GM19467 (cell line): ENCODE measurements at regions not wholly inside any gene's neighbourhood (a gene's known extent, or its start where the extent isn't known, plus 50 kb on each side); places are given as distances from the start of the nearest gene placed in this dataset.
A peak's percentile ranks its signal among the peaks of the same experiment; 100 is the strongest.
"Not testable (repeated sequence)": the region's sequence is repeated elsewhere in the genome, so short reads cannot be mapped to it uniquely, and the experiment has no call there.

Source experiments
- ATAC-seq: cut with Tn5 transposase; IDR thresholded peaks from one replicate; pipeline ENCODE4 v1.9.1; 2021; ENCODE audit warnings: mild to moderate bottlenecking, moderate library complexity; ENCODE audit not compliant: unreplicated experiment

DNA sequence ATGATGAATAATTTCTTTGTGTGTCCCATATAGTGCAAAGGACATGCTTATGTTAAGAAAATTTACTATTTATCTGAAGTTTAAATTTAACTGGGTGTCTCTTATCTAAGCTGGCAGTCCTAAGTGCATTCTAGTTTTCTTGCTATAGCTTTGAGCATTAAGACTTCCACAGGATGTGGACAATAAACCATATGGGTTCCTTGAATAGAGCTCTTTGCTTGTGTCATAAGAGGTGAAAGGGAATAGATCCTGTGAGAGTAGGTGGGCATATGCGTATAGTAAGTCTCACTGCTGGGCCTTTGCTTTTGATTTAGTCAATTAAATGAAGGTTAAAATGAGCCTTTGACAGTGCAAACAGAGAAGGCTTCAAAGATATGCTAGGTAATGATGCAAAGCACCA, 223.4 kb upstream of the GYPA start:
- no peak for ATAC-seq

DNA sequence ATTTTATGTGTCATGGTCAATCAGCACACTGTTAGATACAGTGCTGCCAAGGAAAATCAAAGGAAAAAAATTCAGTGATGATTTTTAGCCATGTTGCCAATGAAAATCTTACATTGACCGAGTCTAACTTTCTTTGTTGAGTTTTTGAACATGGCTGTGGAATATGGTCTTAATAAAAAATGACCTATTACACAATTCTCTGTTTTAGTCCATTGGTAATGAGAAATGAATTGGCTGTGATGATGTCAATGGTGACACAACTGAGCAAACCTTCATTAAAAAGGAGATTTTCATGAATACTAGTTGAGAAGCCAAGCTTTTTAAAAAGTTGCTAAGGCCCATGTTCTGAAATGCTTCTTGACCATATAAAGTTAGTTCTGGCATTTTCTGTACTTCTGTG, 225.9 kb upstream of the GYPA start:
- ATAC-seq = no peak

DNA sequence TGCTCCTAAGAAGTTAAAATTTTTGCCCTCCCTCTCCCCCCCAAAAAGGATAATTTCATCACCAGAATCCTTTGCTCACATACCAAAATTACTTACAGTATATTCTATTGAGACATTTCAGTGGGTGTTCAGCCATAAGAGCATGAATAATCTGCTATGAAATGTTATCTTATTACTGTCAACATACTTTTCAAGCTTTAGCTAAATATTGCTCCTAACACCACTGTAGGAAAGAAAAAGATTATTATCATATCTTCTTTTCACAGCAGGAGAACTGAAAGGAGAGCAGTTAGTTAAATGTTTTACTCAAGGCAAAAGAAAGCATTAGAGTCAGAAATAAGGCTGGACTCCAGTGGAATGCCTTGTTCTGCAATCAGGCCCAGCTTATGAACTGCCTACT, 231.0 kb upstream of the GYPA start:
- no peak for ATAC-seq

DNA sequence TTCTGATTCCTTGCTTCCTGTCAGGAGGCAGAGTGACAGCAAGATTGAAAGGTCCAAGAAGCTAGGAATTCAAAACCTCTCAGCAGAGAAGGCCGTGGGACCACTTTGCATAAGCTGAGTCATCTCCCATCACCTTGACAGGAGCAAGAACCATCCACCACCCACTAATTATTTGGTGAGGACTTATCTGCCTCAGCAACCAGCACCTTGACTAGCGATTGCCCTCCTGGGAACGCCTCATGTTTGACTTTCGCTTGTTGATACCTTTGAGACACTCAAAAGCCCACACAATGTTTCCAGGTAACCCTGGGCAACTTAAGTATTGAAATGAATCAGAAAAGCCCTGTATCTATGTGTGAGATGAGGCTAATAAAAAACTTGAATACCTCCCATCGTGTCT, 233.5 kb upstream of the GYPA start:
- ATAC-seq = peak; percentile 69

DNA sequence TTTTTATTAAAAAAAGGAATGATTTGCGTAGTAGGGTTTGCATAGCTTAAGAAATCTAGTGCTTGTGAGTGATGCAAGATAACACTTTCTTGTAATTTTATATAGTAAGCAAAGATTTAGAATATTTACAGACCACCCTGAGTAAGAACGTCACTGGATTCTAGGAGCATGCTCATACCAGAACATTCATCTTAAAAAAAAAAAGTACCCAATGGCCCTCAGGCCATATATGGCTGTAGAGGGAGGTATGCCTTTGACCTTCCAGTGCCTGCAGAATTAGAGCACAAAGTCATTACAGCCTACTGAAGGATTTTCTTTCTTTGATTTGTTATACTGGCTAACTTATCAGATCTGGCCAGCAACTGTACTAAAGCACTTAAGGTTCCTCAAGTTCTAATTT, 236.3 kb upstream of the GYPA start:
- no peak for ATAC-seq

DNA sequence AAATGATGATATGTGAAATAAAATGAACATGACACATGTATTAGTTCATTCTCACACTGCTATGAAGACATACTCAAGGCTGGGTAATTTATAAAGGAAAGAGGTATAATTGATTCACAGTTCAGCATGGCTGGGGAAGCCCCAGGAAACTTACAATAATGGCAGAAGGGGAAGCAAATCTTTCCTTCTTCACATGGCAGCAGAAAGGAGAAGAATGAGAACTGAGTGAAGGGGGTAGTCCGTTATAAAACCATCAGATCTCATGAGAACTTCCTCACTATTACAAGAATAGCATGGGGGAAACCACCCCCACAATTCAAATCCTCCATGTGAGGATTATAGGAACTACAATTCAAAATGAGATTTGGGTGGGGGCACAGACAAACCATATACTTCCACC, 243.9 kb upstream of the GYPA start:
- ATAC-seq = no peak

DNA sequence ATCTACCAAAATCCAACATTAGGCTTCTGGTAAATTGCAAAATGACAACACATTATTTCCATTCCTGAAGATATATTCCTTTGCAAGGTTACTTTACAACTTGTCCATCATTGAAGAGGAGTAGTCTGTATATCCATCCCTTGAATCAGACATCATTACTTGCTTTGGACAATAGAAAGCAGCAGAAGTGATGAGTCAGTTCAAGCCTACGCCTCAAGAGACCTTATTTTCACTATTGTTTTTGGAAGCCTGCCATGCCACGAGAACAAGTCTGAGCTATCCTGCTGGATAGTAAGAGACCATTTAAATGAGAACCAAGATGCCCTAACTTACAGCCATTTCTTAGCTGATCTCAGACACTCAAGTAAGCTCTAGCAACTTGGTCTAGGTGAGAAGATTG, 246.0 kb upstream of the HHIP start:
- ATAC-seq = no peak

DNA sequence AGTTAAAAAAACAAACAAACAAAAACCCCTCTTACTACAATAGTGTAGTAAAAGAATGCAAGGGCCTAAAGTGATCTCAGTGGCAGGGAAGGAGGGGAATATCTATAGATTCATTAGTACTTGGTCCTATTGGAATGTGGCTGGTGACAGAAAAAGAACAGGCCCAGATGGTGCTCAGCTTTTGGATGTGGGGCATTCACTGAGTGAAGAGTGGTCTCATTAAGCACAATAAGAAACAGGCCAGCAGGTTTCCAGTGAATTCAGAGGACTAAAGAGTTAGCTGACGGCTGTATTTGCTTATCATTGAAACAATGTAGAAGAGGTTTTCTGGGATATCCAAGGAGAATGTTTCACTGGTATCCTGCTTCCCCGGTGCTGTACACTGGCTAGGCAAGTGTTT, 243.8 kb upstream of the HHIP start:
- ATAC-seq = no peak

DNA sequence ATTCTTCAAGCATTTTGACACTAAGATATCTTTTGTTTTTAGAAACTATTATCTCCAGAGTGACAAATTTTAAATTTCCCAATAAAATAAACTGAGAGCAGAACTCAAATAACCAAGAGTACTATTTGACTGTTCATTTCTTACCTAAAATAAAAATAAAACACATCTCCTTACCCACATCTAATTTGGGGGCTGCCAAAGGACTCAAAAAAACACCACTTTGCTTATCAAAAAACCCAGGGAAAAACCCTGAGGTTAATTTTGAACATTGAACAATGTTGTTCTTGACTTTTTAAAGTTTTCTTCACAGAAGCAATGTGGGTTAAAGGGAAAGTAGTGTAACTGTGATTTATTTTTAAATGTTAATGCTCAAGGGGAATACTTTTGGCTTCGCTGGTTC, 243.0 kb upstream of the HHIP start:
- ATAC-seq = no peak

DNA sequence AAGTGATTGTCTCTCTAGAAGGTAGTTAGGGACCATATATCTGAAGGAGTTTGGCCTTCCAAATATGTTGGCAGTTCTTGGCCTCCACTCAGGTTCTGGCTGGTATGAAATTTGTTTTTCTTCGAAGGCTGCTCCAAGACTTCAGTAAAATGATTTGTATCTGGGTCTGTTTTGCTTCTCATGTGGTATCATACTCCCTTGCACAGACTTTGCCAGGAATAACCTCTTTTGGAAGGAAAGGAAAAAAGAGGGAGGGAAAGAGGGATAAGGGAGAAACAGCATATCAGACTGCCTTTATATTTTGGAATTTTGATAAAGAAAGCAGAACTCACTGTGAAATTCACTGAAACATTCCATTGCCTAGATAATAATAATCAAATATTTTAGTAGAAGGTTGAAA, 242.1 kb upstream of the HHIP start:
- no peak for ATAC-seq

DNA sequence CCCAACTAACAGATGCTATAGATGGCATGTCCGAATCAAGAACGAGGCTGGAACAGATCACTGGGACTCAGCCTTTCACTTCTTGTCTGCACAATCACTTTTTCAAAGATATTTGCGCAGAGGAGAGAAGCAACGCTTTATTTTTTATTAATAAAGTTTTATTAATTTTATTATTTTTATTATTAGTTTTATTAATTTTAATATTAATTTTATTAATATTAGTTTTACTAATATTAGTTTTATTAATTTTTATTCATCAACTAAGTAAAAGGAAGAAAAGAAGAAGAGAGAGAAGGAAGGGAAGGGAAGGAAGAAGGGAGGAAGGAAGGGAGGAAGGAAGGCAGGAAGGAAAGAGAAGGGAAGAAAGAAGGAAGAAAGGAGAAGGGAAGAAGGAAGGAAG, 236.4 kb upstream of the HHIP start:
- no peak for ATAC-seq

DNA sequence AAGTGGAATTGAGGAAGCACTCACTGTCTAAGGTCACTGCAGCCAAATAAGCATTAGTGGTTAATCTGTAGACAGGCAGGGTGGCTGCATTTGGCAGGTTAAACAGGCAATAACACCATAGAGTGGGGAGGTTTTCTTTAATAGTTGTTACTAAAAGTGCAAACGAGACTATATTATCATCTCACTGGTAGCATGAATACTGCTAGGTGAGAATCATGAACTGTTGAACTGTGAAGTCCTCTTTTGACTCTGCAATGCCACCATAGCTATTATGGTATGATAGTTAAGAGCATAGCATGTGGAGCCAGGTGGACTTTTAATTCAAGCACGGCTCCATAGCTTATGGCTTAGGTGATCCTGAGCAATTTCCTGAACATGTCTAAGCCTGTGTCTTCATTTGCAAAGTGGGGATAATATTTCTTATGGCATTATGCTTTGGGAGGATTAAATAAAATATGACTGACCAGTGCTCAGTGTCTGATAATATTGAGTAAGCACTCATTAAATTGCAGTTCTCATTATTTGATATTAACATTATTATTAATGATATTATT, 235.6 kb upstream of the HHIP start:
- no peak for ATAC-seq

DNA sequence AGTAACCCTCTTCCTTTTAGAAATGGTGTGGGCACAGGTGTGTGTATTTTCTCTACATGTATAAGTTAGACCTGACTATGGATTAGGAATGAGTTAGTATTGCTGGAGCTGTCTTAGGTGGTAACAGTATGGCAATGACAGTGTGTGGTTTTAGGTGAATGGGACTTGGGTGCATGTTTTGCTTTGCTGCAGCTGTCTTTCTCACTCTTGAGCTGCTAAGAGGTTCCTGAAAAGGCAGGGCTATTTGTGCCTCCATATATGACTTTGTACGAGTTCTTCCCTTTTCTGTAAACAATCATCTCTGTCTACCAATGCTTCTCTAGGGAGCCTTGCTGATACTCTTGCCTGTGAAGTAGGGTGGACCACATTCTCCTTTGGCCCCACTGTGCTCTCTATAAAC, 234.8 kb upstream of the HHIP start:
- ATAC-seq = no peak

DNA sequence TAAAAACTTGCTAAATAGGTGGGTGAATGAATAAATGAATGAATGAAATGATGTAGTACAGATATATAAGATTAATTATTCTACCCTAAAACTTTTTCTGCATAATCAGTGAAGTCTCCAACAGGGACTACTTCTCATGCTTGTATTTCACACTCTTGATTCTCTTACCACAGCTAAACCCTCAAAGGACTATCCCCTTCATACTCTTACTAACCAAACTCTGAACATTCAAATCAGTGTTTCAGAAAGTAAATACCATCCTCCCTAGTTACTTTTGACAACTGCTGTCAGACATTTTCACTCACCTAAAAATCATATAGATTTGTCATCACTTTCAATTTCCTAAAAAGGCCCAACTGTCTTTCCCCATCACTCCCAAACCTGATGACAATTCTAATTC, 234.3 kb upstream of the HHIP start:
- no peak for ATAC-seq

DNA sequence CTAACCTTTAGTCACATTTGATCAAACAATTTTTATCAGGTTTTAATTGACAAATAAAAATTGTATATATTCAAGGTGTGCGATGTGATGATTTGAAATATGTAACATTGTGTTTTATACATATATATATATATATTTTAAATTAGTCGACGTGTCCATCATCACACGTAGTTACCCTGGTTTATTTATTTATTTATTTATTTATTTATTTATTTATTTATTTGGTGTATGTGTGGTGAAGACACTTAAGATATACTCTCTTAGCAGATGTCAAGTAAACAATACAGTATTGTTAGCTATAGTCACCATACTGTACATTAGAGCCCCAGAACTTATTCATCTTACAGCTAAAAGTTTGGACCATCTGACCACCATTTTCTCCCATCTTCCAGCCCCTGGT, 224.9 kb upstream of the HHIP start:
- ATAC-seq = no peak

DNA sequence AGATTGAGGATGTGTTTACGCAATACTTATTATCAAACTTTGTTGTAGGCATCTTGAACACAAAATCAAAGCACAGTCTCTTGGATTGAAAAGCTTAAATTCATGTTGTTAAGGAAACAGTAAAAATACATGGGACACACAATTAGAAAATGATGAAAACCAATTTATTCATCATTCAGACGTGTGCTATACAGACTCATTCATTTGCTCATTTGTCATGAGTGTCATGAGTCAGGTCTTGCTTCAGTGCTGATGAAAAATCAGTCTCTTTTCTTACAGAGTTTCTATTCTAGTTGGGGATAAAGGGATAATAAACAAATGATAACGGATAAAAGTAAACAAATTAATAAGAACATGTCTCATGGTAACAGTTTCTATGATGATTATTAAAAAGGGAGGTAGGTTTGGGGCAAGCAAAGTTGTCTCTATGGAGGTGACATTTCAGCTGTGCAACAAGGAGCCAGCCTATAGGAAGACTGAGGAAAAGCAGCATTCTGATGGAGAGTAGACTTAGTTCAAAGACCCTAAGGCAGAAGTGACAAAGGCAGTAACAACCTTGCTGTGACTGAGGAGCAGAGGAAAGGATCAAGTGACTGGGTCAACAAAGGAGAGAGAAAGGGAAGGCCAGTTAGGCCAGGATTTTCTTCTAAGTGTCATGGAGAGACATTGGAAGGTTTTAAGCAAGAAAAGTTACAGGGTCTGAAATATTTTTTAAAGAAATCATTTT, 224.0 kb upstream of the HHIP start:
- ATAC-seq = no peak

DNA sequence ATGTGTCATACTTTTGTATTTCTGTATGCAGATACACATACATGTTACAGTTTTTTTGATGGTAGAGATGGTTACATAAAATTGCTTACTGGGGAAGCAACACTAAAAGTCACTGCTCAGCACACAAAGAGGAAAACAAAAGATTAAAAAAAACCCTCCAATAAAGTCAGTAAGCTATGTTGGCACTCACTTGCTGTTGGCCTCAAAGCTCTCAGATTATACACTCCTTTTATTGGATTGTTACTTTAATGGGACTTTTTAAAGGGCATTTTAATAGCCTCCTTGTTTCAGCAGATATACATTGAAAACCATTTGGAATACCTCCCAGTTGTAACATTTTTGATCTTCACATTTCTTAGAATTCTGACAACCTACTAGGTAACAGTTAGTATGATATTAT, 222.0 kb upstream of the HHIP start:
- ATAC-seq = no peak

DNA sequence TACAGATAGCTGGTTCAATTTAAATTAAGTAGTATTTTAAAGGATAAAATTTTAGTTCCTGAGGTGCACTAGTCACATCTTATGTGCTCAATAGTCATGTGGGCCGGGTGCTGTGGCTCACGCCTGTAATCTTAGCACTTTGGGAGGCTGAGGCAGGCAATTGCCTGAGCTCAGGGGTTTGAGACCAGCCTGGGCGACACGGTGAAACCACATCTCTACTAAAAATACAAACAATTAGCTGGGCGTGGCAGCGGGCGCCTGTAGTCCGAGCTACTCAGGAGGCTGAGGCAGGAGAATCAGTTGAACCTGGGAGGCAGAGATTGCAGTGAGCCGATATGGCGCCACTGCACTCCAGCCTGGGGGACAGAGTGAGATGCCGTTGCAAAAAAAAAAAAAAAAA, 219.9 kb upstream of the HHIP start:
- not testable (repeated sequence) for ATAC-seq

DNA sequence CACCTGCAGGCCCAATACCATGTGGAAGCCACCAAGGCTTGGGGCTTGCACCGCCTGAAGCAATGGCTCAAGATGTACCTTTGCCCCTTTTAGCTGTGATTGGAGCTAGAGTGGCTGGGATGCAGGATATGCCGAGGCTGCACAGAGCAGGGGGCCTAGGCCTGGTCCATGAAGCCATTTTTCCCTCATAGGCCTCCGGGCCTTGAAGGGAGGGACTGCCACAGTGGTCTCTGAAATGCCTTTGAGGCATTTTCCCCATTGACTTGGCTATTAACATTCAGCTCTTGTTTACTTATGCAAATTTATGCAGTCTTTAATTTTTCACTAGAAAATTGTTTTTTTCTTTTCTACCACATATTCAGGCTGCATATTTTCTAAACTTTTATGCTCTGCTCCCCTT, 203.2 kb upstream of the HHIP start:
- ATAC-seq = no peak

DNA sequence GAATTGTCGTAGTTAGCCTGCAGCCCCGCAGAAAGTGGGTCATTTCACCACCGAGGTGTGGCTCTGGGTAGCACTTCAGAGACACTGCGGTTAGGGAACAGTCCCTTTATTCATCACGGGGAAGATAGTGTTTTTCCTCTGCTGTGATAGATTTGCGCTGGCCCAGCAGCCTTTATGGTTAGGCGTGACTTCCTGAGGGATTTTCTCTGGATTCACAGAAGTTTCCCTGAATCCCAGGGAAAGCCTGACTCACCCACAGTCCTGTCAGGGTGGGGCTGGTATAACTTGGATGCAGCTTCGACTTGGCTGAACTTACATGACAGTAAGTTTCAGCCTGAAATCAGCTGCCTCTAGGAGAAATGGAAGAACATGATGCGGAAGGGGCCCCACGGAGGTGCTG, 196.3 kb upstream of the HHIP start:
- ATAC-seq = no peak

DNA sequence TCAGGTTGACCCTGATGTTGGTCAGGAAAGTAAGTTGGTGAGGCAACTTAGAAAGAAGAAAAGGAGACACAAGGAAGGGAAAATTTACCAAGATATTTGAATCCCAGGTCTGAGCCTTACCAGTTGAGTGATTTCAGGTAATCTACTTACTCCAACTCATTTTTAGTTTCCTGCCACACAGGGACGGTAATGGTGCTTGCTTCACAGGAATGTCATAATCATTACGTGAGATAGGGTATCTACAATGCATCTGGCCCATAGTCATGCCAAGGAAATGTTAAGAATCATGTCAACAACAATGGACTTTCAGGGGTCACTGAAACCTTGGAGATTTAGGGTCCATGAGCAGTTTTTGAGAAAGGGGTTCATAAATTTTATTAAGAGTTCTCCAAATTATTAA, 195.4 kb upstream of the HHIP start:
- no peak for ATAC-seq

DNA sequence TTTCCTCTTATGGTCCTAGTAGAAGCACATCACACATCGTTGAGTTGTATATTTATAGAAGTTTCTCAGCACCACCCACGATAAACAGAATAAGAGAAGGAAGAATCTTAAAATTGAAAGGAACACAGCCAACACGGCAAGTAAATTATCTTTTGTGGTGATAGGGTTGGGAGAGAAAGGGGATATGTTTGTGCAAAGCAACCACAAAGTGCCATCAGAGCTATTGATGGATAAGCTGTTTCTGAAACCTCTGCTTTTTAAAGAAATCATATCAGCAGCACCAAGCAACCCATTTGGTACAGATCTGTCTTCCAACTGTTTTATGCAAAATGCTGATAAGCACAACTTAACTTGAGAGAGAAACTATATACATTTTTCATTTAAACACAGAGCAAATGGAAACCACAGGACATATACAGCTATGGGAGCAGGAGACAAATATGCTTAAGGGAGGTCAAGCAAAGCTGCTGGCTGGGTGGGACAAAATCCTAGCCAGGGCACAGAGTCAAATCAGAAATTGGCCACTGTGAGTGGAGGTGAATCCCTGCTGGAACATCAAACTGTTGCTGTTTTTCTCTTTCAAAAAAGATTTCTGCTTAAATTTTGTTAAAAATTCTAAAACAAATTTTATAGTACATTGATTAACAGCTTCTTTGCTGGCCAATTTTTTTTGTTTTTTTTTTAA, 194.0 kb upstream of the HHIP start:
- no peak for ATAC-seq

DNA sequence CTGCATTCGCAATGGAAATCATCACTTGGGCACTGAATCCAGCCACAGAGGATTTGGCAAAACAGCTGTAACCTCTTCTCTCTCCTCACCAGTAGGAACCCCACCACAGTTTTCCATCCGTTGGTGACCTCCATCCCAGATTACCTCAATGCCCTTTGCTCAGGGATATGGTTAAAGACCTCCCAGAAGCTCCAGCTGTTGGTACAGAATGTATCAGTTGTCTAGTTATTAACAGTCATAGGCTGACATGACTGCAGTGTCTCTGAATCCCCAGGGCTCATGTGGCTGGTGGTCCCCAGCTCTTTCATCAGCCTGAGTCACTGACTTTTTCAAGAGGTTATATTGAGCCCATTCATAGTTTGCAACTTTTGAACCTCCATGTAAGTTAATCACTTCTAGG, 189.8 kb upstream of the HHIP start:
- no peak for ATAC-seq
